ENCODE measurements at regions not wholly inside any gene's neighbourhood (a gene's known extent, or its start where the extent isn't known, plus 50 kb on each side); places are given as distances from the start of the nearest gene placed in this dataset.
"Not testable (repeated sequence)": the region's sequence is repeated elsewhere in the genome, so short reads cannot be mapped to it uniquely, and the experiment has no call there.

GRCh38 chr4:188383180-188383579 is 243.9 kb downstream of the TRIML1 start:
- DNase-seq = no peak

- no peak for DNase-seq
Measured at GRCh38 chr4:188387179-188387791, 248.0 kb downstream of the TRIML1 start.

GRCh38 chr4:188391349-188391748 is 252.1 kb downstream of the TRIML1 start:
- DNase-seq = not testable (repeated sequence)

GRCh38 chr4:188396037-188396436 is 256.8 kb downstream of the TRIML1 start:
- no peak for DNase-seq

- DNase-seq = no peak
Measured at GRCh38 chr4:188399834-188400233, 260.6 kb downstream of the TRIML1 start.

GRCh38 chr4:188400451-188400850 is 261.2 kb downstream of the TRIML1 start:
- DNase-seq = no peak

GRCh38 chr4:188403272-188403671 is 264.0 kb downstream of the TRIML1 start:
- DNase-seq = no peak

- DNase-seq = not testable (repeated sequence)
Measured at GRCh38 chr4:188405071-188405835, 266.0 kb downstream of the TRIML1 start.

GRCh38 chr4:188408244-188409030 is 269.2 kb downstream of the TRIML1 start:
- no peak for DNase-seq

- DNase-seq = no peak
Measured at GRCh38 chr4:188409851-188410250, 270.6 kb downstream of the TRIML1 start.

- DNase-seq = no peak
Measured at GRCh38 chr4:188411805-188412204, 272.6 kb downstream of the TRIML1 start.

GRCh38 chr4:188412499-188412898 is 273.3 kb downstream of the TRIML1 start:
- DNase-seq = no peak

GRCh38 chr4:188414441-188414840 is 275.2 kb downstream of the TRIML1 start:
- no peak for DNase-seq

- no peak for DNase-seq
Measured at GRCh38 chr4:188417181-188417580, 277.9 kb downstream of the TRIML1 start.

- DNase-seq = no peak
Measured at GRCh38 chr4:188423039-188423438, 283.8 kb downstream of the TRIML1 start.

GRCh38 chr4:188428935-188429334 is 289.7 kb downstream of the TRIML1 start:
- no peak for DNase-seq

GRCh38 chr4:188429965-188430364 is 290.7 kb downstream of the TRIML1 start:
- DNase-seq = no peak

- DNase-seq = no peak
Measured at GRCh38 chr4:188430384-188430783, 291.1 kb downstream of the TRIML1 start.

- no peak for DNase-seq
Measured at GRCh38 chr4:188432328-188432727, 293.1 kb downstream of the TRIML1 start.

- no peak for DNase-seq
Measured at GRCh38 chr4:188433741-188434315, 294.6 kb downstream of the TRIML1 start.

GRCh38 chr4:188434643-188435042 is 295.4 kb downstream of the TRIML1 start:
- DNase-seq = no peak

GRCh38 chr4:188435381-188435780 is 296.1 kb downstream of the TRIML1 start:
- DNase-seq = no peak

- no peak for DNase-seq
Measured at GRCh38 chr4:188437535-188437934, 298.3 kb downstream of the TRIML1 start.
